ENCODE measurements at regions not wholly inside any gene's neighbourhood (a gene's known extent, or its start where the extent isn't known, plus 50 kb on each side); places are given as distances from the start of the nearest gene placed in this dataset.
"Not testable (repeated sequence)": the region's sequence is repeated elsewhere in the genome, so short reads cannot be mapped to it uniquely, and the experiment has no call there.

DNA sequence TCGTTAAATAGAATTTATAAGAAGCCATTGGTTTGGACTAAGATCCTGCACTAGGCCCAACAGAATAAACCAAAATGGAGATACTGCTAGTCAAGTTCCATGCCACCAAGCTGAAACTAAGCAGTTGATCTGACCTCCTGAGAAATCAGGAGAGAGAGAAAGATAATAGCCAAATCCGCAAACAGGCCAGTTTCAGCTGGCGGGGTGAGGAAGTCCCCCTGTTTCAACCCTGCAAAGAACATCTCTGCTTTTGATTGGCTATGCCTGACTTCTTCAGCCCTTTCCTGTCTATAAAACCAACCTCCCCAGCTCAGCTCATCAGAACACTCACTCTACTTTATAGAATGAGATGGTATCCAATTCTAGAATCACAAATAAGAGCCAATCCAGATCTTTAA, 543.3 kb upstream of the ID2 start:
- no peak for DNase-seq

DNA sequence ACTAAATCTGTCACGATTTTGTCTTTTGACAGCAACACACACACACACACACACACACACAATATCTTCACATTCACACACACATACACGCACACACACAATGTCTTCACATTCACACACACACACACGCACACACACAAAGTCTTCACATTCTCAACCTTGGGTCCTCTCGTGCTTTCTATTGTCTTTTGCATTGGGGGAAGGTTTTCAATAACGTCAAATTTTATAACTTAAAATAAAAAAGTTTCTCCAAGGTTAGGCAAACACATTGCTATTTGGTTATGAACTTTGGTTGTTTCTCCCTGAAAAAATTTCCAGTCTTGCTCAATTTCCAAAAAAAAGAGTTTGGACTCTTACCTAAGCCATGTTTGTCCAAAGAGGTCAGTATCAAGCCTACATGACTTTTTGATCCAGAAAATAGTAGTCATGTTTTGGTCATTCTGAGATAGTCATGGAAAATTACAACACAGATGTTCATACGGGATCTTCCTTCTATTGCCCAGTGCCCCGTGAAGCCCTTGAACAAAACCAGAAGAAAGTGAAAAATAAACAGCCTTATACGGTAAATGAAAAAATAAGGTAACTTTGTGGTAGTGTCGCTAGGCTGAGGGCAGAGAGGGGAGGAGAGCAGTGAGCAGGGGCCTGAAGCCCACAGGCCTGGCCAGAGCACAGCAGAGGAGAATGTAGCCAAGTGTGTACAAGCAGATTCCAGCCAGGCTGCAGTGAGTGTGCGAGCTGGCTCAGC, 542.8 kb upstream of the ID2 start:
- DNase-seq: no peak

GRCh38 chr2:8139668-8140200, 542.1 kb upstream of the ID2 start:
- DNase-seq: no peak

DNA sequence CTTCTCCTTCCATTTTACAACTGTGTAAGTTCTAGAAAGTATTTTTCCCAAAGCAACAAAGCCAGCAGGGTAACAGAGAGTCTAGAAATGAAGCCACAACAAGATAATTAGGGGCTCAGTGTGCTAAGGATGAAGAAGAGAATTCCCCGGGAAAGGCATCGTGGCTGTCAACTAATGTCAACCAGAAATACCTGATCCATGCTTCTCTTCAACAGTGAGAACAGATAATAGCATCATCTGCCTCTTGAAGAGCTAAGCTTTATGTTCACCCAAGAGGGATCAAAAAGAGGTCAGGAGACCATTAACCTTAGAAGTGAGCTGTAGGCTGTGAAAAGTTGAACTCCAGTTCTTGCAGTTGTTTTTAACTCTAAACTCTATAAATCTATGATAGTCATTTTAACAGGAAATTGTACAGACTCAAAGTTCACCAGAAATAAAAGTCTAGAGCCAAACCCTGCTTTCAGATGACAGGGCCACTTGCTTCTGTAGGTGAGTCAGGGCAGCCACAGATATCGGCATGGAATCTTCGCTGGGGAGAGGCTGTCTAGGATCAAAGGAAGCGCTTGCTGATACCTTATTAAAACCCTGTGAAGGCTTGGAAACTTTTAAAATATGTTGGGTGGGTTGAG, 540.7 kb upstream of the ID2 start:
- no peak for DNase-seq

DNA sequence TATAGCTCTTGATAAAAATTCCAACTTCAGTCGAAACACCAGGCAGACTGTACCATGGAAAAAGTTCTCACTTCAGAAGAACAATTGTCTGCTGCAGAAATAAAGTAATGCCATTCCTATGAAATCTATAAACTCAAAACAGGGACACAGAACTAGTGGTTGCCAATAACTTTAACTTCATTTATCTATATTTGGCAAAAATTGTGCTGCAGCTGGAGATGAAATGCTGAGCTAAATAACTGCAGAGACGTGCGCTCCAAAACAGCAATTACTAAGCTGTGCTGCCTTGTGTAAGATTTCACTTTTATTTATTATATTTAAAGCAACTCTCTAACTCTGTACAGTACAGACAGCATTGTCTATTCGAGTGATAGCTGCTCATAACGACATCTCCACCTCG, 540.1 kb upstream of the ID2 start:
- no peak for DNase-seq

GRCh38 chr2:8142461-8142860, 539.4 kb upstream of the ID2 start:
- no peak for DNase-seq

GRCh38 chr2:8144131-8144631, 537.7 kb upstream of the ID2 start:
- DNase-seq: no peak

GRCh38 chr2:8144785-8145184, 537.1 kb upstream of the ID2 start:
- no peak for DNase-seq

GRCh38 chr2:8145375-8145774, 536.5 kb upstream of the ID2 start:
- DNase-seq: not testable (repeated sequence)

- no peak for DNase-seq
Observed at GRCh38 chr2:8146132-8147005, 535.5 kb upstream of the ID2 start.

DNA sequence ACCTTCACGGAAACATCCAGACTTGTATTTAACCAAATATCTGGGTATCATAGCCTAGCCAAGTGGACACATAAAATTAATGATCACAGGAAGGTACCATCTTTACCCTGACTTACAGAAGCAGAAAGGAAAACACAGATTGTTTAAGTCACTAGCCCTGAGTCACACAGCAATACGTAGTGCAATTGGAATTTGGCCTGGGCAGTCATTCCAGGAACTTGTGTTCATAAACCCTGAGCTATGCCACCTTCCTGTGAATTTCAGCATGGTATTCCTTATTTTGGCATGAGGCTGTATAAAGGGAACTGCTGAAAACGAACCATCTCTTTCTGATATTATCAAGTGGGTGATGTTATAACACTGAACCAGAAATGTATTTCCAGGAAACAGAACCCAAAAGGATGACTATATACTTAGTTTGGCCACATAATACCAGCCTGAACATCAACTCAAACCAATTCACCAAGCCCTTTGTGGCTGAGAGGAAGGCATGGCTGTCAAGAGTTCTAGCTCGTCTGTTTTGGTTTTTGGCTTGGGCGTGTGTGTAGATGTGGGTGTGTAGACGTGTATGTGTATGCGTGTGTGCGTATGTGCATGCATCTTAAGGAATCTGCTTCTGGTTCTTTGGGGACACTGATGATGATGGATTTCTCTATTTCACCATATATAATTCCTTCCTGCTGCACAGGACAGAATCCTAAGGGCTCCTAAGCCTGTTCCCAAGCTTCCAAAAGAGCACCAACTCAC, 533.4 kb upstream of the ID2 start:
- DNase-seq: no peak

GRCh38 chr2:8149007-8149405, 532.9 kb upstream of the ID2 start:
- no peak for DNase-seq

DNA sequence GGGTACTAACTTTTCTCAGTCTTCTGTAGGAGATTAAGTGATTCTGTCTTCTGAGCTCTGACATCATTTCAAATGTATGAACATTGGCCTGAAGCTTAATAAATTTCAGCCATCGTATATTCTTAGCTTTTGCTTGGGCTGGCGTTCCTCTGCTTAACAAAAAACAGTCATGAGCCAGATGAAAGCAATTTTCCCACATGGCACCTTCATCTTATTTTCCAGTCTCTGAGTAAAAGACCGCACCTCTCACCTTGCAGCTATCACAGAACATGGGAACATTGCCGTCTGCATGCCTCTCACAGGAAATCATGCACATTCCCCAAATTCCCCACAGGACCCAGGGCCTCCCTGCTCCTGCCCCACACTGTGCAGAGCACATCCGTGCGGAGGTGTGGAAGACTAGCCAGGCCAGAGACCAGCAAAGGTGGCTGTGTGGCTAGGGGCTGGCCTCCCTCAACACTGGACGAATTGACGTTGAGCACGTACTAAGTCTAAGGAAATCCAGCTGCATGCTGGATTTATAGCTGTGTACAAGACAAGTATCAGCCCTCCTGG, 531.8 kb upstream of the ID2 start:
- no peak for DNase-seq

GRCh38 chr2:8151888-8152287, 530.0 kb upstream of the ID2 start:
- DNase-seq: no peak

DNA sequence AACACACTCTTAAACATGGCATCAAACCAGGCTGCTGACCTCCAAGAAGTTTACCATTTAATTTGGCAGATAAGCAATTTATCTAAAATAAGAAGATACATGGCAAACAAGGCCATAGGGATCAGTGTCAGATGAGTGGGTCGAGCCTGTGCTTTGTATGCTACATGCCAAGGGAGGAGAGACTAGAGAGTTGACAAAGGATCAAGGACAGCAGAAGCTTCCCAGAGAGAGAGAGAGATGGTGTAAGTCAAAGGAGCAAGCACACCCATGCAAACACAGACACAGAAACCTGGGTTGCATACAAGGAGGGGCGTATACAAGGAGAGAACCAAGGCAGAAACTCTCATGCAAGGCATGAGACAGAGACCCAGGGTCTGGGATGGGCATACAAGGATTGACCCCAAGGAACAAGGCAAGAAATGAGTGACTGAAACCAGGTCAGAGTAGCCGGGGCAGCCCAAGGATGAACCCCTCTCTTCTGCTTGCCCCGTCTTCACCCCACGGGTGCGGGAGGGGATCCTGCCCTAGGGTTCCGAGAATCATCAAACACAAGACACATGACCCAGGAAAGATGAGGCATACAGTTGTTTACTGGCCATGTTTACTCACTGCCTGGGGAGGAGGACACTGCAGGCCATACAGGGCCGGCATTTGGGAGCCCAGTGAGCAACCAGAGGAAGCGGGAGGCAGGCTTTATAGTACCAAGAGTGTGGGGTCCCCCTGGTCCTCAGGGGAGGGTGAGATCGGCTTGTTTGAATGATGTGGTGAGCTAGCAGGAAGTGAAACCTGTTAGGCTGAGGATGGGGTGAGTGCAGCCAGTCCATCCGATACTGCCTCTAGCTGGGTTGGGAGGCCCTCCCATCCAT, 529.2 kb upstream of the ID2 start:
- no peak for DNase-seq

GRCh38 chr2:8153258-8153718, 528.6 kb upstream of the ID2 start:
- DNase-seq: no peak

- no peak for DNase-seq
Observed at GRCh38 chr2:8154270-8154669, 527.6 kb upstream of the ID2 start.

GRCh38 chr2:8154936-8155335, 526.9 kb upstream of the ID2 start:
- no peak for DNase-seq

- no peak for DNase-seq
Observed at GRCh38 chr2:8157621-8158430, 524.0 kb upstream of the ID2 start.

DNA sequence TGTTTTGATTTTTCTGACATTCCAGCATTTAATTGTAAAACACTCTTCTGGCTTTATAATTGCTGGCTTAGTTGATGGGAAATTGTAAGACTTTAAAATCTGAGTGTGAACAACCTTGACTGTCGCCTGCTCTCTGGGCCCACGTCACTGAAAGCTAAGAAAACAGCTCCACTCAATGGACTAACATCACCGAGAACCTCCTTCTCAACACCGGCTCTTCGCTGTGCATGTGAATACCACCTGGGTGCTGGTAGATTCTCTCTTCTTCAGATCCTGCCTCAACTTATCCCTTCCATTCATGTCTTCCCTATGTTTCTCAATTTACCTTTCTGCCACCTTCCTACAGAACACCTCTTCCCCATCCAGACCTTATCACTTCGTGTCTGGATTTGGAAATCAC, 523.1 kb upstream of the ID2 start:
- no peak for DNase-seq
